OCI-M2 (cell line): ENCODE measurements at regions not wholly inside any gene's neighbourhood (a gene's known extent, or its start where the extent isn't known, plus 50 kb on each side); places are given as distances from the start of the nearest gene placed in this dataset.
"Not testable (repeated sequence)": the region's sequence is repeated elsewhere in the genome, so short reads cannot be mapped to it uniquely, and the experiment has no call there.

Experiments
- DNase-seq: peaks from one replicate; lab custom pipeline; 2025; ENCODE audit not compliant: unreplicated experiment; lab: John Stamatoyannopoulos, UW

DNA sequence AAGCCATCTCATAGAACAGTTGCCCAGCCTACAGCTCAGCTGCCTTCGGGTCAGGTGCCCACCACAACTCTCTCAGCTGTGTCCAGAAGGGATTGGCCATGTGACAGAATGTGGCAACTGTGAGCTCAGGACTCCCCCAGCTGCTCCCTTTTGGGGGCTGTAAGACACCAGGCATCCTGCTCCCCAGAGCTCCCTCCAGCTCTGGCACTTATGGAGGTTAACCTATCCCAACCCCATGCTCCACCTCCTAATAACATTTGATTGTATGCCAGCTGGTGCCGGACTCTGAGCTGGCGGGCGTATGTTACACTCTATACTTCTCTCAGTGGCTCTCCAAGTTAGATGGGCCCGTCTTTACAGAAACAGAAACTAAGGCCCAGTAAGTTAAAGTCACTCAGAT lies 222.8 kb downstream of the FAM43A start:
- no peak for DNase-seq

DNA sequence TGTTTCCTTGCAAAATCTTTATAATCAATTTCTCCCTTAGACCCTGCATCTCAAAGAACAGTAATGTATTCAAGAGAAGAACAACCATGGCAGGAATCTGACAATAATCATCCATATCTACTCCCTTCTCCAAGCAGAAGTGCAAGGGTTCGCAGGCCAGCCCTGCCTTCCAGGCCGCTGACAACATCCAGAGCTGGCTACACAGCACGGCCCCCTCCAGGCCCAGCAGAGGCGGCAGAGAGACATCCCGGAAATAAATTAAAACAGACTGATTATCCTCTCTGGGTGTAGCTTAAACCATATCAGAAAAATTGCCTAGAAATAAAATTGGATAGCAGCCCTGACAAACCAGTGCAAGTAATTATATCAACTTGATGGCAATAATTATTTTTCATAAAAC lies 223.3 kb downstream of the FAM43A start:
- DNase-seq, result no peak

DNA sequence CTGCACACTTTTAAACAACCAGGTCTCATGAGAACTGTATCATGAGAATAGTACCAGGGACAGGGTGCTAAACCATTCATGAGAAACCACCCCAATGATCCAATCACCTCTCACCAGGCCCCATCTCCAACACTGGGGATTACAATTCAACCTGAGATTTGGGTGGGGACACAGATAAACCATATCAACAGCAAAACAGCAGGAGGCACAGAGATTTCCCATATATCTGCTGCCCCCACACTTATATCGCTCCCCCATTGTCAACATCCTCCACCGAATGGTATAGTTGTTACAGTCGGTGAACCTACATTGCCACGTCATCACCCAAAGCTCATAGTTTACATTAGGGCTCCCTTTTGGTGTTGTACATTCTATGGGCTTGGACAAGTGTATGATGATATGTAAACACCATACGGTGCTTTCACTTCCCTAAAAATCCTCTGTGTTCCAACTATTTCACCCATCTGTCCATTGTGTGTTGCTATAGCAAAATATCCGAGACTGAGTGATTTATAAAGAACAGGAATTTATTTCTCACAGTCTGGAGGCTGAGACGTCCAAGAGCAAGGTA lies 224.8 kb downstream of the FAM43A start:
- no peak for DNase-seq

DNA sequence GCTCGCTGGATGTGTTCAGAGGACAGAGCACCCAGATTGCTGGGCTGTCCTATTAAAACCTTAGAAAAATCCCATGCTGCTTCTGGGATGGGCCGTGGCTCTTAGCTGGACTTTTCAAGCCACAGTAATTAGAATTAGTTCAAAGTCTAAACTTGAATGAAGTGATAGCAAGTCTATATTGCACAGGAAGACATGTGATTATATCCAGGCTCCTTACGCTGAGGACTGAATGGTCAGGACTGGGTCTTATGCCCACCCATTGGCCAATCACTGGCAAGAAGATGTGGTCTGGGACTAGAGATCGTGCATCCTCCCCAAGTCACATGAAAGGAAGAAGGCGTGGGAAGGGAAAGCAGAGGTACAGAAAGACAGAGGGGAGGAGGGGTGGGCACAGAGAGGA lies 227.6 kb downstream of the FAM43A start:
- no peak for DNase-seq

DNA sequence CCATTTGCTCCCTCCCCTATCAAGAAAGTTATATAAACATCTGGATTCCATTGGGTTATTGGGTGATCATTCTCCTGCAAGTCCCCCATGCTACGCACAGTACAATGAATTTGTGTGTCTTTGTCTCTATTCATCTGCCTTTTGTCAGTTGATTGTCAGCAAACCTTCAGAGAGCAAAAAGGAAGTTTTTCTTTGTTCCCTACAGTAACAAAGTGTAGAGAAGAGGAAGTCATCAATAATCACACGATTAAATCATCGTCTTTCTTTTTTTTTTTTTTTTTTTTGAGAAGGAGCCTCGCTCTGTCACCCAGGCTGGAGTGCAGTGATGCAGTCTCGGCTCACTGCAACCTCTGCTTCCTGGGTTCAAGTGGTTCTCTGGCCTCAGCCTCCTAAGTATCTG lies 239.2 kb downstream of the FAM43A start:
- not testable (repeated sequence) for DNase-seq

DNA sequence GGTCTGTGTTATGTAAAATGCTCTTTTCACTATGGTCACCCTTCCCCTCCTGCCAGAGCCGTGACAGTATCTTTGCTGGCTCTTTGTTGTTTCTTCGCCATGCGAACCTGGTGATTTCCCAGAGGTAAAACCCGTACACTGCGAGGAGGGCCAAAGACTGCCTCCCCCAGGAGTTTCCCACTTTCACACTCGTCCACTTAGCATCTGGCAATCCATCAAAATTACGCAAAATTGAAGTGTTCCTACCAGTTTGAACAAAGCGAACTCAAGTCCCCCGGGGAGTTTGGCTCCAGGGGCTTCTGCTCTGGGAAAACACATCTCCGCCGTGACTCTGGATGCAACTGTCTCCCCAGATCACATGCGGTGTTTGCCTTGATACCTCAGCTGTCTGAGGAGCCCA lies 239.9 kb downstream of the FAM43A start:
- no peak for DNase-seq

DNA sequence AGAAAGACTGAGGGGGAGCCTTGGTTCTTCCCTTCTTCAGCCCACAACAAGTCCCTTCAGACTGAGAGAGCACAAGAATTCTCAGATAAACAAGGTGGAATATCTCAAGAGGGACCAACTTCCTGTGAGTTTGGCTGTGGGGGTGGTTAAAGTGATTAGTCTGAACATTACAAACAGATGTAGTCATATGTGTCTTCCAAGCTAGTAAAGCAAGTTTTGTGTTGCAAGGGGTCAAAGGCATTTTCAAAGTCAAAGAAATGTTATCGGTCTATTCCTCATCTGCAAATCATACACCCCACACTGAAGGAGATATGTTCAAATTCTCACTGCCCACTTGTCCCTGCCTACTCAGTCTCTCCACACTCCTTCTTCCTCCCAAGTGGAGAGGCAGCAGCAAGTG lies 242.5 kb downstream of the FAM43A start:
- no peak for DNase-seq

DNA sequence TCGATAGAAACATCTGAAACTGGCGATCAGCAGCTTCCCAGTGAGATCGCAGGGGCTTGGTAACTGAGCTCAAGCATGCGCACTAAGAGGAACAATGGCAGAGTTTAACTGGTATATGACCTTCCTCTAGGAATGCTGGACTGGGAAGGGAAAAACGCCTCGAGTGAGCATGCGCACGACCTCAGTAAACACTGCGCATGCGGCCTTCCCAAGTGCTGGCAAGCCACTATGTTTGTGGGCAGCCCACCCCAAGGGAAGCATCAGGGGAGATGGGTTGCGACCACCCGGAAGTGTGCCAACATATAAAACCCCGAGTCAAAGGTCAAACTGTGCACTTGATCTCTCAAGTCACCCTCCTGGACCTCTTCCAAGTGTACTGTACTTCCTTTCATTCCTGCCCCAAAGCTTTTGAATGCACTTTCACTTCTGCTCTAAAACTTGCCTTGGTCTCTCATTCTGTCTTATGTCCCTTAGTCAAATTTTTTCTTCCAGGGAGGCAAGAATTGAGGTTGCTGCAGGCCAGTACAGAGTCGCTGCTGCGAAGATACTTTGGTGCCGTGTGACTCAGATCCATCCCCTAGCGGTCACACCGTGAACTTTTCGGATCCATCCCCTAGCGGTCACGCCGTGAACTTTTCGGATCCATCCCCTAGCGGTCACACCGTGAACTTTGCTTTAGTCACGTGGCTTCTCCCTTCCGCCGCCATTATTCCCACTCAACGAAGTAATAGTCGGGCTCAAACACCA lies 243.3 kb downstream of the FAM43A start:
- DNase-seq, result no peak

DNA sequence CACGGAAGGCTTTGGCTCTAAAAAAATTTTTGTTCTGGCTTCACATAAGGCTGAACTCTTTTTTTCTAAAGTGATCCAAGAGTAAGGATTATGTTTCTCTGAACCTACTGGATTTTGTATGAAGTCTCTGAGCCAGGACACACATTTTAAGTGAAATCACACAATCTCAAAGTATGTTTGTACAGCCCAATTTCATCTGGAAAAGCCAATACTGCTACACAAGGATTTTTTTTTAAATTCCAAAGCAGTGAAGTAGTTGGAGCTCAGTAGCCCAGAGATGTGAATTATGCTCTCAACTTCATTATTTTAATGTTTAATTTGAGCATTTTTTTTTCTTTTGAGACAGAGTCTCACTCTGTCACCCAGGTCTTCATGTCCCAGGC lies 243.9 kb downstream of the FAM43A start:
- no peak for DNase-seq

DNA sequence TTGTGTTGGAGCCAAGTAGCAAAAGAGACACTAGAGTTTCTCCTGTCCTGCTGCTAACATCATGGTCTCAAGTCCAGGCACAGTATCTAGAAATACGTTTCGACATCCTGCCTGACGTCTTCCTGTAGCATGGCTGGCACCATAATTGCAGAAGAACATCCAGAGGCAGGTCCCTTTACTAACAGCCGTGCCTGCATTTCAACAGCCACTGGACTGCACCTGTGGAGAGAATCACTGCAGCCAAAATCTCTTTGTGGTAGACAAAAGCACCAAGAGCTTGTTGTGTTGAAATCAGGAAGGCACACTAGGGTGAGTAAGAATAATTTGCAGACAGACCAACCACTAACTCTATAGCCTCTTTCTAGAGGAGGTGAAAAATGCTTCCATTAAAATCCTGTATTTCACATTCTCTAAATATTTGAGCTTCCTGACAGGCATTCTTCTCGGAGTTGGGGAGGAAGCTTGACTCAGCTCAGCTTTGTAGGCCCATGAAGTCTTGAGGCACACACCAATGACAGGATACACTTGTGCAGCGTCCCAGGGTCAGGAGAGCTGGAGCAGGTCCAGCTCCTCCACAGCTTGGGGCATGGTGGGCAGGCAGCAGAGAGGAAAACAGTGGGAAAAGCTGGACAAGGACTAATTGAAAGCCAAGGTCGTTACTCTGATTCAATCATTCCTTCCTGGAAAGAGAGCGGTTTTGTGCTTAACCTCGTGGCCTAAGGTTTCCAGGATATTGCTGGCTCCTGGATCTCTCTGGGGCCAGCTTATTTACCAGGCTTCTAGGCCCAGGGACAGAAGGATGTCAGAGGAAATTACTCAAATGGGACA lies 244.9 kb downstream of the FAM43A start:
- DNase-seq, result no peak

DNA sequence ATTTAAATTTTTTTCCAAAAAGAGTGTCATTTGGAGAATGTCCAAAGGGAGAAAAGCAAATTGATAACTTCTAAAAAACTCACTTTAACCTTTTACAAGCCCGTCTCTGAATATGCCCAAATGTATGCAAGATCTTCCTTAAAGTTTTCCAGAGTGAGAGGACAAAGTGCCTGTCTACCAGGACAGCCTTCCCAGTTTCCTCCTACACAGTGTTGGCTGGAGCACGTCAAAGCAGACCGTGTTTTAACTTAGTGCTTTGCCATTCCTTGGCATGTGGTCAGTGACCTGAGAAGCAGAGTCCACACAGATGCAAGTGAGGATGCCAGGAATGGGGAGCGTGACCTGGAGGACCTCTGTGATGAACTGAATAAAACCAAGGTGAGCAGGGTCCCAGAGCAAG lies 245.7 kb downstream of the FAM43A start:
- DNase-seq, result no peak

DNA sequence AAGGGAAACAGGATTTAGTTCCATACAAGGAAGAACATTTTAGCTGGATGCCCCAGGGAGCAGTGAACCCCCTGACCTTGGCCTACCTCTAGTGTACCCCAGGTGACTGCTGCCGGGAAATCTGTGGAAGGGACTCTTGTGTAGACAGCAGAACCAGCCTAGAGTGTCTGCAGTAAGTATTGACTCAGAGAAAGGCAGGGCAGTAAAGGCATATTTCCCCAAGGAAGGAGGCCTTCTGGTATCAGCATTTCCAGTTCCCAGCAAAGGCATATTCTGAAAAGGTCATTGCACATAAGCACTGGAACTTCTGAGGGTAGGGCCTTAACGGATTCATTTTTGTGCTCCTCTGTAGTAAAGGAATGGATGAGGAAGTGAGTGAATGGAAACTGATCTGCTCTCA lies 246.2 kb downstream of the FAM43A start:
- no peak for DNase-seq

DNA sequence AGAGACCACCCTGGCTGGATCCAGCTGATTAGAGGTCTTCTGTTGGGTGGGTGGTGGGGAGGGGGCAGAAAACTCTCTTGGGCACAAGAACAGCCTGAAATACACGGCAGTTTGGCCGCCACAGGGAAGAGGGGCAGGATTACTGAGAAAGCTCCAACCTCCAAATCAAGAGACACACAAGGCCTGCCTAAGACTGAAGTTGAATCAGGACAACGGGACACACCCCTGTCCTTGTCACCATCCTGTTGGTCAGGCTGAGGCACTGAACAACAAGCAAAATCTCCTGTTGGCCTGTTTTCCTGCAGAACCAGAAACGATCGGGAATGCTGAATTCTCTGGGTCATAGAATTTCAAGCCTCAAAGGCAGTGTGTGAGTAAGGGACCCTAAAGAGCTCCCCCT lies 247.8 kb downstream of the FAM43A start:
- no peak for DNase-seq

DNA sequence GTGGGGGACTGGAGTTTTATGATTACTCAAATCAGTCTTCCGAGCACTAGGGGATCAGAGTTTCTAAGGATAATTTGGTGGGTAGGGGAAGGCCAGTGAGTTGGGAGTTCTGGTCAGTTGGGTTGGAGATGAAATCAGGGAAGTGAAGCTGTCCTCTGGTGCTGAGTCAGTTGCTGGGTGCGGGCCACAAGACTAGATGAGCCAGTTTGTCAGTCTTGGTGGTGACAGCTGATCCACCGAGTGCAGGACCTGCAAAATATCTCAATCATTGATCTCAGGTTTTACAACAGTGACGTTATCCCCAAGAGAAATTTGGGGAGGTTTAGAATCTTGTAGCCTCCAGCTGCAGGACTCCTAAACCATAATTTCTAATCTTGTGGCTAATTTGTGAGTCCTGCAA lies 249.4 kb downstream of the FAM43A start:
- no peak for DNase-seq

DNA sequence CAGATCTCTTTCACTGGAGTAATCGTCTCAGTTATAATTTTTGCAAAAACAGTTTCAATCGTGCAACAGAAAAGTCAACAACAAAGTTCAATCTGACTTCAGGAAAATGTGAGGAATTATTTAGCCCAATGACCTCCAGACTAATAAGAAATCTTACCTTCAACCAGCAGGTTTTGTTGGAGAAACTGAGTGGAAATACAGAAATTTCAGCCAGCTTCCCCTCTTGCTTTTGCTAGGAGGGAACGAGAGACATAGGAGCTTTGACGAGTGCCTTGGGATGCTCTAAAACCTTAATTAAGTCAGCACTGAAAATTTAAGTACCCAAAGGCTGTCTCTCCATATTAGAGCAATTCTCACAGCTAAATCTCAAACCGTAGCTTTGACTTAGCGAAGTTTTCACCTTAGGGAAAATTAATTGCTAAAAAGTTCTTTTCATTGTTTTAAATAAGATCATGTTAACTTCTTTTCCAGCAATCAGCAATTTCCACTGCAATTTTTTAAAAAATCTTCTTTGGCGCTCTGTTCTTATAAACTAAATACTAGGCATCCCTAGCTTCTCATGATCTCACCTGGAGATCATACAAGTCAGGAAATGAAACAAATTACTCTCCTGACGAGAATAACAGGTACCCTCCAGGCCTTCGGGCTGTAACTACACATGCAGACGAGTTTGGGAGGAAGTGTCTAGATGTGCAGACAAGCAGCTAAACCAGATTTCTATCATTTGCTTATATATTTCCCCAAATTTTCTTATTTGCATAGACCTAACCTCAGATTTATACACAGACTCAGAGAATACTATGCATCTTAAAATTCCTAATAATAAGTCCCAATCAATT lies 250.2 kb downstream of the FAM43A start:
- no peak for DNase-seq

DNA sequence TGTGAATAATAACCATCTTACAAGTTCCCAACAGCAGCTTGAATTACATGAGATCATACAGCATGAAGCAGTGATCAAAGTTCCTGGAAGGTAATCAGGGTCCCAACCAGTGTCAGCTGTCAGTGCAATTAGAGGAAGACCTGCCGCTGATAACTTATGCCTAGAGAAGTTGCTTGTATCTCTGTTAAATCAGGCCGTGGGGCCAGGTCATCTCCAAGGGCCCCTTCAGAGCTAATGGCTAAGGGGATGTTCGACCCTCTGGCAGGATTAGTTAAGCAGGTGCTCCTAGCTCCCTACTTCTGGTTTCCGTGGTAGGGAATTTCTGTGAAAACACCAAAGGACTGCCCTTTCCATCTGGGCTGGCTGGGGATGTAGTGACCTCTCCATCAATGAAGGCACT lies 251.0 kb downstream of the FAM43A start:
- no peak for DNase-seq

DNA sequence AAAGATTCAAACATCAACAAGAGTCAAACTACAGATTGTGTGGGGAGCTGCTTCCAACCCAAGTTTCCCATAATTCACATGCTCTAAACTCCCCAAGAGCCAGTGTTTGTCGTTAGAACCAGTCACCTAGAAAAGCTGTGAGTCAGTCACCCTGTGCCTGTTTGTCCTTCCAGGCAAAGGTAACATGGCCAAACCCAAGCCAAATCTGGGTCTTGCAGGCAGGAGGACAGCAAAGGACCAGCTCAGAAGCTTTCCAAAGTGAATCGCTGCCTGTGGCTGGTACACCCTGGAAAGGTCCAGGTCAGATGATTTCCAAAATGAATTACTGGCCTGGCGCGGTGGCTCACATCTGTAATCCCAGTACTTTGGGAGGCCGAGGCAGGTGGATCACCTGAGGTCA lies 251.5 kb downstream of the FAM43A start:
- DNase-seq, result no peak

DNA sequence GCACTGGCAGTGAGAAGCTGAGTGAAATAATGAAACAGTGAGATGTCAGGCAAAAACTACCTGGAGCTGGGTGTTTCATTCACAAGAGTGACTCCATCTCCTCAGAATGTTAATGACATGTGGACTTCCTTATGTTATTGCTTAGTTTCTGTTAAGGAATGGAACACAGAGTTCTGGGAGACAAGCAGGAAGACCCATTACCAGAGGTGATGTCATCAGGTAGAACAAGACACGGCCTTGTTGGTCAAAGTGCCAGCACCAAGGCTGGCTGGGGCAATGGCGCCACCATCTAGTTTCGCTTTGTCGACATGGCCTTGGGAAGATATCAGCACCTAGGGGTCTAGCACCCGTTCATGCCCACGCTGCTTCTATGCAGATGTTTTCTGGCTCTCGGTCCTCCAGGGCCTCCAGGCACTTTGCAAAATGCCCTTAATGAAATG lies 252.2 kb downstream of the FAM43A start:
- DNase-seq, result no peak

DNA sequence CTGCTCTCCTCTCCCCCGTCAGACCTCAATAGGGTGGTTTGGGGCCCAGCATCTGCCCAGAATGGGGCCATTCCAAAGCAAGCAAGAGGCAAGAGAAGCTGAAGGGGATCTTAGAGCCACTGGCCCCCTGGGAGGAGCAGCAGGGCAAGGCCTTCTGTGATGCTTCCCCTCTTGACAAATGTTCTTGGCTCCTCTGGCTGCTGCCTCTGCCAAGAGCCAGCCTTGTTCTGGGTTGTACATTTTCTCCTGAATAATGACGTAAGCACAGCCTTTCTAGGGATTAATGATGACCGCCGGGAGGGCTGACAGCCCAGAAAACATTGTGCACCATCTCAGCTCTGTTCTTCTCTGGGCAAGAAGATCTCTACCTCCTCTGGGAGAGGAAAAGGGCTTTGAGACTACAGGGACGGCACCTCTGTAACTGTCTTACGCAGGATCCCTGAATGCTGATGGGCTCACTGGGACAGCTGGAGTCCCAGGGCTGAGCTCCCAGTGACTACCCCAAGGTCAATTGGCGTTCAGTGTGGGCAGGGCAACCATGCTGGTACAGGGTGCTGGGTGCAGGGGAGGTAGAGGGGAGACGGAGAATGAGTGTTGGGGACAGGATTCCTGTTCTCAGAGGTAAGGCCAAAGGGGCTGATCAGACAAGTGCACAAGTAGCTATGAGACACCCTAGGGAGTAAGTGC lies 253.3 kb downstream of the FAM43A start:
- no peak for DNase-seq

DNA sequence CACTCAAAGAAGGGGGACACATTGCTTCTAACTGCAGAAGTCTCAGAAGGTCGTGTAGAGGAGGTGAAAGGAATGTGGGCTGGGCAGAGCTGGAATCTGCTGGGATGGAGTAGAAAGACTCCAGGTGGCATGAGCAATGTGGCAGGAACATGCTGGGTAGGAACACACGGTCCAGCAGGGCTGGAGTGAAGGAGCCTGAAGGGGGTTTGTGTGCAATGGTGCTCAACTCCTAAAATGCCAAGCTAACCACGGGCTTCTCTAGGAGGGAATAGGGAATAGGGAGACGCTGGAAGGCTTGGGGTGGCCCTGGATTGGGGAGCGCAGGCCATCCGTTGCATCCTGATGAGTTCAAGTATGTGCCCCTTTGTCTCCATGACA lies 253.8 kb downstream of the FAM43A start:
- no peak for DNase-seq
